NCI-H2107 treated with DMSO at 0.1 percent for 48 hours (cell line): ENCODE measurements at regions not wholly inside any gene's neighbourhood (a gene's known extent, or its start where the extent isn't known, plus 50 kb on each side); places are given as distances from the start of the nearest gene placed in this dataset.

Experiments
- DNase-seq: peaks from one replicate; lab custom pipeline; 2025; ENCODE audit not compliant: unreplicated experiment; lab: John Stamatoyannopoulos, UW

DNA sequence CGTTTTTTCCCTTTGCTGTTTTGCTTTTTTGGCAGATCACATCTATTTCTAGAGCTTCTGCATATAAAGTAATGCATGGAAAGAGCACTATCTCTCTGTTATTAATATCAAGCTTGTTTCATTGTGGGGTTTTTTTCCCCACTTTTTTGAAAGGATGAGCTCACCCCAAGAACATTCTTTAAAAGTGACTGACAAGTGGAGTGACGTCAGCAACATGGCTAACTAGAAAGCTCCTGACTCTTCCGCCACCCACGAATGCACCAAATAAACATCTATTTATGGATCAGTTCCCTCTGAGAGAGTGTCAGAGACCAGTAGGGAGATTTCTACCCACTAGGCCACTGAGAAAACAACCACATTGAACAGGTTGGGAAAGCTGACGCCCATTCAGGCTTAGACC, 445.4 kb downstream of the GALC start:
- DNase-seq: no peak

DNA sequence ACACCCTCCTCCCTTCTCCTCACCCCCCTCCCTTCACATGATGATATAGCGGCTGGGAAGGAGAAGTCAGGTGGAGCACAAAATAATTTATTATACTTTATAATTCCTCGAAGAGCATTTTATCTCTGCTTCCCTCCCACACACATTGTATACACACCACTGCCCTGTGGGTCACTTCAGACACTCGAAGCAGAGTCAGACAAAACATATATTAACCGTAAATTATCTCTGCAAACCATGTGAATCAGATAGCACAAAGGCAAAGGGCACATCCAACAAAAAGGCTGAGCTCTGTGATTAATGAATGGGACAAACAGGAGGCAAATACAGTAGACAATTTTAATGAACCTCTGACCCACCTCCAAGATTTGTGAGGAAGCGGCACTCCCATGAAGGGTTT, 450.7 kb downstream of the GALC start:
- DNase-seq: no peak

GRCh38 chr14:87540339-87540738, 452.6 kb downstream of the GALC start:
- no peak for DNase-seq

GRCh38 chr14:87529081-87529480, 463.9 kb downstream of the GALC start:
- DNase-seq: no peak

- DNase-seq: no peak
Measured at GRCh38 chr14:87526731-87527130, 466.3 kb downstream of the GALC start.

DNA sequence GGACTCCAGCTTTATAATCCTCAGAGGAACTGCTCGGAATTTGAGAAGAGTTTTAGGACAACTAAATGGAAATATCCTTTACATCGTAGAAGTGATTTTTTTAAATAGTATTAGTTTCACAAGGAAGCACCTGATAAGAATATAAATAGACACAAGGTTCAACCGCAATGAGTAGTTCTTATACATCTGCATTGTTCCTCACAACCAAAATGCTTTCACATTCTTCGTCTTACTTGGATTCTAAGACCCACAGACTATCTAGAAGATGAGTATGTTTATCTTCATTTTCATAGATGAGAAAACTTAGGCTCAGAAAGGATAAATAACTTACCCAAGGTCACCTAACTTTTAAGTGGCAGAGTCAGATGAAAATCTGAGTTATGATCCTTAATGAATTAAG, 469.0 kb downstream of the GALC start:
- DNase-seq: no peak

DNA sequence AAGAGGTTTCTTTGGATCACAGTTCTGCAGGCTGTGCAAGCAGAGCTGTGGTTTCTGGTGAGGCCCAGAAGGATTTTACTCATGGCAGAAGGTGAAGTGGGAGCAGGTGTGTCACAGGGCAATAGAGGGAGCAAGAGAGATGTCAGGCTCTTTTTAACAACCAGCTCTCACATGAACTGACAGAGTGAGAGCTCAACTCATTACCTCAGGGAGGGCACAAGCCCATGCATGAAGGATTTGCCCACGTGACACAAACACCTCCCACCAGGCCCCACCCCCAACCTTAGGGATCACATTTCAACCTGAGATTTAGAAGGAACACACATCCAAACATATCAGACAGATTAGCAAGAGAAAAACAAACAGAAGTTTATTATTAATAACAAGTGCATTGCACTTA, 470.4 kb downstream of the GALC start:
- no peak for DNase-seq

GRCh38 chr14:87508333-87508732, 484.6 kb downstream of the GALC start:
- DNase-seq: no peak

GRCh38 chr14:87503711-87504110, 489.3 kb downstream of the GALC start:
- no peak for DNase-seq

GRCh38 chr14:87497301-87497700, 495.7 kb downstream of the GALC start:
- no peak for DNase-seq

GRCh38 chr14:87494010-87494409, 499.0 kb downstream of the GALC start:
- no peak for DNase-seq

GRCh38 chr14:87492561-87492960, 500.4 kb downstream of the GALC start:
- DNase-seq: no peak

GRCh38 chr14:87491816-87492215, 501.2 kb downstream of the GALC start:
- DNase-seq: no peak

- DNase-seq: no peak
Measured at GRCh38 chr14:87489196-87489819, 503.7 kb downstream of the GALC start.

GRCh38 chr14:87483271-87484260, 509.4 kb downstream of the GALC start:
- DNase-seq: no peak

DNA sequence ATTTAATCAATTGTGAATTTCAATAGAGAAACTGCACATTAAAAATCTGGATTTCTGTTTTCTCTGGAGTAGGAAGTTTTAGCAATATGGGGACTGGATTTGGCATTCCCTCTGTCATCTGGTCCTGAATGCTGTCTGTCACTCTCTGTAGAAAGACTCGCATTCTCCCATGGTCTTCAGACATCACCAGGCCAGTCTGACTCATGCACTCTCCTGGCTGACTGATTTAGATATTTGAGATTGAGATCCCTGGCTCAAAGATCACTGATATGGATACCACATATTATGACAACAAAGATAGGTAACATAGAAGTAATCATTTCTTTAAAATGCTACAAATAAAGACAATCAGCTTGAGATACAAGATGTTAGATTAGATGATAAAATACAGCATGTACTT, 524.5 kb downstream of the GALC start:
- no peak for DNase-seq

- DNase-seq: no peak
Measured at GRCh38 chr14:87467578-87467977, 525.4 kb downstream of the GALC start.

- DNase-seq: no peak
Measured at GRCh38 chr14:87465770-87466169, 527.2 kb downstream of the GALC start.

DNA sequence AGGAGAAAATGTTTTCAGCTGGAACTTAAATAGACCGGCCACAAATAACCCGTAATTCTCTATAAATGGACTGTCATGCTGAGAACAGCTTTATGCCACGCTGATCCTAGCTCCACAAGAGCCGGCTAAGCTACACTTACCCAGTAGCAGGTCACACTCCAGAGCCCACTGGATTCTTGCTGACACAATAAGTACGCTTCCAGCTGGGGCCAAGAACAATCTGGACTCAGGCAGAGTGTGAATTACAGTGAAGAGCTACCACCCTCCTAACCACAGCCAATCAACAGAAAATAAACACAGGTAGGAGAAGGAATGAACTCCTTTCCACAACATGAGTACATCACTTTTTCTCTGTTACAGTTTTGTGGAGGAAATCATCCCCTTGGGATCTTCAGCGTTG, 531.3 kb downstream of the GALC start:
- peak; percentile 79 for DNase-seq

- no peak for DNase-seq
Measured at GRCh38 chr14:87457720-87458119, 535.3 kb downstream of the GALC start.

DNA sequence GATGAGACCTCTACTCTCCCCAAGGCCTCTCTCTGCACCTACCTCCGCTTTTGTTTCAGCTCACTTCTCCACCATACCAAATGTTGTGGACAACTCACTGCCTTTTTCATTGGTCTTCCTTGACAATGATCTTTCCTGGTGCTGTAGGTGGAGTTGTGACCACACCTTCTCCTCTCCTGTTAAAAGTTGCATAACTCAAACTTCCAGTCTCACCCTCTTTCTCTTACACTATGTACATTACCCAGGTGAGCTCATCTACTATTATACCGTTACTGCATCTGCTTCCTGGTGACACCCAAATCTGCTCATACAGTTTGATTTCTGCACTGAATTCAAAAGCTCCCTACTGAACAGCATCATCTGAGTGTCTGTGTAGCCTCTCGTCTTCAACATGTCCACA, 542.8 kb downstream of the GALC start:
- DNase-seq: no peak

DNA sequence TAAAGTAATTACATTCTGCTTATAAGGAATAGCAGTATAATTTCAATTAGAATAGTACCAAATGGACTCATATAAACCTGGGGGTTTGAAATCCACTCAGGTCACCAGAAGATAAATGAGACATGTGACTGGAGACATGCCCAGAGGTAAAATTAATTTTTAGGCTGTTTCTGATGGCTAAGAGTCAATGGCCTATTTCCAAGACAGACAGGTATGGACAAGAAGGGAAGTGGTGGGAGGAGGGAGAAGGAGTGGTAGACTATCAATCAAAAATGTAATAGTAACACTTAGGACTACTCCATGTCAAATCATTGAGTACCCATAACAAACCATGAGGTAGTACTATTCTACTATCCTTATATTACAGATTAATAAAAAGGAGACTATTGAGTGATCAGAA, 544.0 kb downstream of the GALC start:
- DNase-seq: no peak
